Hematopoietic multipotent progenitor cell treated with erythropoietin and hydrocortisone succinate and interleukin-3 and kit ligand, for 6 days (in vitro differentiated cells): ENCODE measurements at regions not wholly inside any gene's neighbourhood (a gene's known extent, or its start where the extent isn't known, plus 50 kb on each side); places are given as distances from the start of the nearest gene placed in this dataset.
"Not testable (repeated sequence)": the region's sequence is repeated elsewhere in the genome, so short reads cannot be mapped to it uniquely, and the experiment has no call there.

Source experiments
- DNase-seq: peaks from one replicate; pipeline ENCODE4 v3.0.0-alpha.2; 2015

DNA sequence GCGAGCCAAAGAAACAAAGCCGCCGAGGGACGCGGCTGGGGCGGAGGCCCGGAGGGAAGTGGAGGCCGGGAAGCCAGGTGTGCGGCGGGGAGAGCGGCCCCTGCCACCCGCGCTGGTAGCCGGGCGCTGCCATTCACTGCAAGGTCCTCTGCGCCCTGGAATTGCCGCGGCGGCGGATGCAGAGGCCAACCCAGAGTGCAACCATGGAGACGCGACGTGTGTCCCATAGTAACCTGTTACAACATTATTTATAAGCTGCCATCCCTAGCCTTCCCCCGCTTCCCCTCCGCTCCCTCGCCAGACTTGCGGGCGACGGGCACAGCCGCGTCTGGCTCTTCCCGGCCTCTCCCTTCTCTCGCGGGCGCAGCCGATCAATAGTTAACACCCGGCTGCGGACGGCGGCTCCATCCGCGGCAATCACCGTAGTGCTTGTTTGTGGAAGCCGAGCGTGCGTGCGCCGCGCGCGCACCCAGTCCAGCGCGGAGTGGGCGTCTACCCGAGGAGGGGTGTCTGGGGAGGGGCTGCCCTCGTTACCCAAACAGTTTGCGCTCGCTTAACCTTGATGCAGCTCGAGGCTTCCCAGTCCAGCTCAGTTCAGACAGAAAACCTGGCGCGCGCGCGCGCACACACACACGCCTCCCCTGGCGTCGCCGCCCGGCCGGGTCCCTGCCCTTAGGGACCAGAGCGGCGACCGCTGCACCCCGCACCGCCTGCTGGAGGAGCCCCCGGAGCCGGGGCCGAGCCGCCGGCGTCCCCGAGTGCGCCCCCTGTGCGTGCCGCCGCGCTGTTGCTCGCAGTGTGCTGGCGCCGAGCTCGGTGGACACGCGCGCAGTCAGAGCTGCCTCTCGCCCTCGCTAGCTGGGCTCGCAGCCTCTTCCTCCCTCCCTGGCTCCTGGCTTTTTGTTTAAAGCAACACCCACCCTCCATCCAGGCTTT lies 165.4 kb upstream of the DPP6 start:
- no peak for DNase-seq

DNA sequence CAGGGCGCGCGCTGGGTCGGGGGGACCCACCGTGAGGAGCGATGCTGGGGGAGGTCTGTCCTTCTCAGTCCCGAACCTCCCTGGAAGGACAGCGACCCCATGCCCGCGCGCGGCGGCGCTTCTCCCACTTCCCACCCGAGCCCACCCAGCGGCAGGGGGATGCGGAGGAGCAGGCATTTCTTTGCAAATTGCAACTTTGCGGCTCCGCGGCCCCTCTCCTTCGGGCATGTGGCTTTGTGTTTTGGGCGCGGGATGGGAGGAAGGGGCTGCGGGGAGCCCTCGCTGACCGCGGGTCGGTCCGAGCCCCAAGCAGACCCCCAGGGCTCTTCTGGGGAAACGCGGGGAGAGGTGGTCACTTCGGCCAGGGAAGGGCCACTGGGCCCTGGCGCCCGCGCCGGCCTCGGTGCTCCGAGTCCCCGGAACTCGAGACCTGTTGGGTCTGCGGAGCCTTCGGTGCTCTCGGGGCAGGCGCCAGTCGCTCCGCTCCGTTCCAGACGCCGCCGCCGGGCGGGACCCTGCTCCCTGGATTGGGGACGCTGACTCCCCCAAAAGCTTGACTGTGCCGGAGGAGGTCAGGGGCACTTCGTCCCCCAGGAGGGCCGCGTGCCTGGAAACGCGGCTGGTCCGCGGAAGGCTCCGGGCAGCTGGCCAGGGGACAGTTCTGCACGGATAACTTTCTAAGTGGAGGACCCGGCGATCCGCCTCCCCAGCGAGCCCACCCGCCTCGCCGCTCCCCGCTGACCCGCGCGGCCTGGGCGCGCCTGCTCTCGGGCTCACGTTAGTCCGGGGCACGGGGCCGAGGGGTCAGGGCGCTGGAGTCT lies 164.2 kb upstream of the DPP6 start:
- DNase-seq, result no peak

DNA sequence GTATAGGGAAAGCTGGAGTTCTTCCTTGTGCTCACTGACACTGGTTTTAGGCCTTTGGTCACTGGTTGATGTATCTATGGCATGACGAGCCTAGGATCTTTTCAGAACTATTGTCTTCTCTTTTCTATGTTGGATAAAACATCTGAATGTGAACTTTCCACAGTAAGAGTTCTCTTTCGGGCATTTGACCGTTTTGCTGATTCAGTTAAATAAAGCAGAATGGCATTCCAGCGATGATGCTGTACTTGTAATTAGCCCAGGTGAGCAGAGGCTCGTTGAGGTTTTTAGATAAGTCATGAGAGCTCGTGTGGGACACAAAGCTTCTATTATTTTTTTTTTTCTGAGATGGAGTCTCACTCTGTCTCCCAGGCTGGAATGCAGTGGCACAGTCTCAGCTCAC lies 160.2 kb upstream of the DPP6 start:
- no peak for DNase-seq

DNA sequence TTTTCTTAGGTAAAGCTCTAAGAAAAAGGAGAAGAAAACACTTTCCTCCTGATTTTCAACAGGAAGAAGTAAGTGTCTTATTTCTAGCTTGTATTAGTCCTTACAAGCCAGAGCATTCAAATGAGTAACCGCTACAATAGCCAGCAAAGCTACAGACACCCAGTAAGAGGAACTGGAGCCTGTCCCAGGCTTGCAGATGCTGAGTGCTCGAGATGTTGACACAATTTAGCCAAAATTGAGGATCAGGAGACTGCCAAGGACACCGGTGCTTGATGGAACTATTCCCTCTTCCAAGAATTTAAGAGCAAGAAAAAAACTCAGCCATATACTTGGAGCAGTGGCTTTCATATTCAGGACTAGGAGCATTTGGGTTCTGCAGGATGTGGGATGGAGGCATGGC lies 149.3 kb upstream of the DPP6 start:
- no peak for DNase-seq

DNA sequence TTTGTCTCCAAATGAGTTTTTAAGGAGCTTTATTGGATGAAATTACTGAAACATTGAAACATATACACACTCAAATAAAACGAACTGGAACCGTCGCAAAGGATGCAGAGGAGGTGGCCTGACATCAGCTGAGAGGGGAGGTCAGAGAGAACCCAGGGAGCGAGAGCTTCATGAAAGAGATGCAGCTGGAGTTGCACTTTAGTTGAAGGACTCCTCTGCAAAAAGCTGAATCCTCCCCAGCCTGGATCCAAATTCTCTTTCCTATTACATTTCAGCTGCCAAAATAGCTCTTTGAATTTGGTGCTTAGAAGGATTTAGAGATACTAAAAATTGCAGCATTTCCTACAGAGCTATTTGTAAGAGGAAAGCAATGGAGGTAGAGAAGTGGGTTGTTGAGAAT lies 140.0 kb upstream of the DPP6 start:
- no peak for DNase-seq

DNA sequence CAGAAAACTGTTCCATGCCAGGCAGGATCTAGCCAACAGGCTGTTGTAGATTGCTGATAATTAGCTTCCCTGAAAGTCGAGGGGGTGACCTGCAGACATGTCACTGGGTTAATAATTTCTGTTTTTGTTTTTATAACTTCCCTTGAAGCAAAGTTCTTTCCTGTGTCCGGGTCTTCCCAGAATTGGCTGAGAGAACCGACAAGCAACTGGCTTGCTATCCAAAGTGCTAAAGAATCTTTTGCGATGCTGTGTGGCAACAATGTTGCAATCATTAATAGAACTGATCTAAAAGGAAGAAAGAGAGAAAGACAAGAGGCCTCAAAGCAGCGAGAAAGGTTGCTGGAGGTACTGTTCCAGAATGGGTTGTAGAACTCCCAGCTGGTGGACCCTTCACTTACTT lies 132.1 kb upstream of the DPP6 start:
- DNase-seq, result no peak

DNA sequence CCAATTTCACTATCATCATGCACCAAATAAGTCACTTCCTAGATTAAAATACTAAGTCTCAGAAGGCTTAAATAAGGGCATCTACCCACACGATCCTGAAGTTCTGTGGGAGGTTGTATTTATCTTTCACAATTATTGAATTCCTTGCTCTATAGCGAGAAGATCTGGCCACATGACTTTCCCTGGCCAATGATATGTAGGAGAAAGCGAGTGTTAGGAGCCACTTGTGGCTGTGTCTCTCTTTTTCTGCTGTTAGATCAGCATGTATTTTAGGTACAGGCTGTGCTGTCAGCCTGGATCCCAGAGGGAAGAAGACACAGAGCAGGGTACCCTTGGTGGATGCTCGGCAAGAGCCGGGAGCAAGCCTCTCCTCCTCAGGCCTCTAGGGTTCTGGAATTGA lies 131.3 kb upstream of the DPP6 start:
- DNase-seq, result no peak

DNA sequence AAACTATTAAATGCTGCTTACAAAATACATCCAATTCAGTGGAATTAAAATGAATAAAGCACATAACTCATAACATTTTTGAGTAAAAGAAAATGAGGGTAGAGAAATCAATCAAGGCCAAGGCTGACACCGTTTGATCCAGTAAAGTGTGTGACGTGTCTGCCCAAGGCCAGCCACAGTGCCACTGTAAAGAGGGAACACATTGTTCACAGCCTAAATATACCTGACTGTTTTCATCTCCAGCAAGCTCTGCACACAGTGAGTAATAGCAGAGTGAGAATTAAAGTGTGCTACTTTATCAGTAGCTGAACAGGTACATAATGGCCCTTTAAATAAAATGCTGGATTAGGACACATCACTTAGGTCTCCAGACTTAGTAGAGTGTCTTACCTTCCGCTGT lies 130.8 kb upstream of the DPP6 start:
- DNase-seq, result no peak

DNA sequence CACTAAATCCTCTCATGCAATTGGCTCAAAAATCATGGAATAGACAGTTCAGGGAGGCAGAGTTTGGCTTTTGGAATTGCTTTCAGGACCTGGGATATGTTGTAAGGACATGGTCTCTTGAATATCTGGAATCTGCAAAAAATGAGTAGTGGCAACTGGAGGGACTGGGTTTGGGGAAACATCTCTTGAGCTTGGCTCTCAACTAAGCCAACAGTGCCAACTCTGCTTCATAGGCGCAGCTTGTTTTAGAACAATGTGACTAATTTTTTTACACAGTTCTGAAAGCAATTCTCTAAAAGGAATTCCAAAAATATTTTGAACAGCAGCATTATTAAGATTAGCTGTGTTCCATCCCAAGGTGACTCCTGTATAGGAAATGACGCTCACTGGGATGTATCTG lies 121.5 kb upstream of the DPP6 start:
- no peak for DNase-seq

DNA sequence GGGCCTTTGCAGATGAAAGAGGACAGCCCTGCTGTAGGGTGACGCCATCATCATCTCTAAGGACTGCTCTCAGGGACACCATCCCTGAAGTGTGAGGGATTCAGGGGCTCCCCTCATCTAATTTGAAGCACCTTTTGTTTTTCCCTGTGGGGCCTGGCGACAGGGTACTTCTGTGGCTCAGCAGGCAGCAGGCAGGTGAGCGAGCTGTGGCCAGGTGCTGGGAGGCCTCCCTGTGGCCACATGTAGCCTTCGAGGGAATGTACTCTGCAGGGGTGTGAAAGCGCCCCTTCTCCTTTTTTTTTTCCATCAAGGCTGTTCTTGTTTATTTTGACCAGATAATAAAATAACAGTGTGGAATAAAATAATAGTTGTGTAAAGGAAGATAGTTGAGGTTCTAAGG lies 118.2 kb upstream of the DPP6 start:
- DNase-seq, result no peak

DNA sequence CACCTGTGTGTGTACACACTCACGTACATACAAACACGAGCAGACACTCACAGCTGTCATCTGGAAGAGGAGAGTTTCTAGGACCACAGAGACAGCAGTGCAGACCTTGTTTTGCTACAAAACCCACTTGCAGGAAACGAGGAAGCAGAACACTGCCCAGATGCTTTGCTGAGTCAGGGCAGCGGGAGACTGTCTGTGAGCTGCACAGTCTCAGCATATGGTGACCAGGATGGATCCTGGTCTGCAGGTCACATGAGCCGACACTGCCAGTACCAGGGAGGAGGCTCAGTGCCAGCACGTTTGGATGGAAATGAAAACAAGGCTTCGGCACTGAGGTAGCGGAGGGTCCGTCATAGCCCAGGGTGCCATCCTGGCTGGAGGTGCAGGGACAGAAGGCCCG lies 117.6 kb upstream of the DPP6 start:
- DNase-seq, result no peak

DNA sequence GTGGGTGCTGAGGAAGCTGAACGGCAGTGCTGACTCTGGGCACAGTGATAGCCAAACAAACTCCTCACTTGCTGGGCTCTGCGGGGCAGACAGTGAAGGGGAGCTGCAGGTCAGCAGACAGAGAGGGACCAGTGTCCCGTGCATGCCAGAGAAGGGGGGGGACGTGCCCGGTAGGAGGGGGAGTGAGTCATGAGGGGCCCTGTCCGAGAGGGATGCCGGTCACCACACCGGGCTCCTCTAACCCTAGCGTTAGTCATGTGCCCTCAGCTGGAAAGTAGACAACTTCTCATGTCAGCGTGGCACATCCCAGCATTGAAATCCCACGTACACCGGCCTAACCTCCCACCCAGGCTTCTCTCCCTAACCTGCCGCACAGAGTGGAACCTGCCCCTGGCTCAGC lies 117.1 kb upstream of the DPP6 start:
- DNase-seq, result no peak

DNA sequence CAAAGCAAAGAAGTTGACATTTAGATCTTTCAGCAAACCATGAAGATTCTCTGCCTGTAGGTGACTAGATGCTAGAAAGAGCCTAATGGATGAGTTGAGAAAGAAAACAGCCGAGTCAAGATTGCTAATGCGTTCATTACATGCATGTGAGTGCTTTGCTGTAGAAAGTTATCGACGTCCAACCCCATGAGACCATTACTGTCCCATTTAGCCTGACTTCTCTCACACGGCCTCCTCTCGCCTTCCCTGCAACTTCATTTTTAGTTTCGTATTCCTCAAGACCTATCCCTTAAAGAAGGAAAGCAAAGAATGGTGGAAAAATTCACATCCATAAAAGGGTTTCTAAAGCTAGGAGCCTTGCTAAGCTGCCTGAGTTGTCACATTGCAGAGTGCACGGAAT lies 113.7 kb upstream of the DPP6 start:
- no peak for DNase-seq

DNA sequence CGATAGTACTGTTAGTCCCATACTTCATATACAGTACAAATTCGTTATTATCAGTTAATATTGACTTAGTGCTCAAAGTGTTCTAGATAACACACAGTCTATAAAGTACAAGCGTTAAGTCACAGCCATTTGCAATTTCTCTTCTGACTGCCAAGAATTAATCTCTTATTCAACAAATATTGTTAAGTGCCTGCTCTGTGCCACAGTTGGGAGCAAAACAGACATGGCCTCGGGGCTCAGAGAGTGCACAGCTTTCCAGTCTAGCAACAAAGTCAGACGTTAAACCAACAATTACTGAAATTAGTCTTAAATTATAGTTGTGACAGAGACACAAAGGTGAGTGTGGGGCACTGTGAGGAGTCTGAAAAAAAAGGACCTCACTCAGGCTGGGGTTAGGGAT lies 113.0 kb upstream of the DPP6 start:
- DNase-seq, result no peak

DNA sequence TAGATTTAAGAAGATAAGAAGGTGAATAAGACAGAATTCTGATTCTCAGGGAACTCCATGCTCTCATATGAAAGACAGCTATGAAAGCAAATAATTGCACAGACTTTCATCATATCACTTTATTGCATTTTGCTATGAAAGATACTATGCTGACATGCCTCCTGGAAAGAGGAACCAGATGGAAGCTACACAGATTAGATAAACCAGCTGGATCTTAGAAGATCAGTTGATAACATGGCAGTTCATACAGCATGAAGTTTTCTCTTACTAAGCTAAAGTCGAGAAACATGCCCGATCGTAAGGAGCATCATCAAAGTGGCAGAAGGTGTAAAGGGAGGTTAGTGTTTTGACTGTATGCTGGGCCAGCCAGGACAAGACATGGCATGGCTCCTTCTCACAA lies 112.5 kb upstream of the DPP6 start:
- DNase-seq, result no peak

DNA sequence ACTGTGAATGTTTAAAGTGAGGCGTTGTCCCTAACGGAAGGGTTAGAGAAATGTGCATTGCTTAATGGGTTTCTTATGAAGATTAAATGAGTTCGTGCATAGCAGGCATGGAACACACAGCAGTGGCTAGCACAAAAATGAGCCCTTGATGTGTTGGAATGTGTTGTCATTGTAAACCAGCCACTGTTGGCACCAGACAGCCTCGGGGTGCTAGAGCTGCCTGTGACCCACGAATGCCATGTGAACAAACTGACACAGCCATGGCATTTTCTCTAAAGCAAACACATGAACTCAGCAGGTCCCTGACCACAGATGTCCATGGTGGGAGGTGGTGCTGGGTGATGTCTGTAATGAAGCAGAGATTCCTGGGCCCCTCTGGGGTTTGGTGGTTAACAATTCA lies 111.1 kb upstream of the DPP6 start:
- DNase-seq, result no peak

DNA sequence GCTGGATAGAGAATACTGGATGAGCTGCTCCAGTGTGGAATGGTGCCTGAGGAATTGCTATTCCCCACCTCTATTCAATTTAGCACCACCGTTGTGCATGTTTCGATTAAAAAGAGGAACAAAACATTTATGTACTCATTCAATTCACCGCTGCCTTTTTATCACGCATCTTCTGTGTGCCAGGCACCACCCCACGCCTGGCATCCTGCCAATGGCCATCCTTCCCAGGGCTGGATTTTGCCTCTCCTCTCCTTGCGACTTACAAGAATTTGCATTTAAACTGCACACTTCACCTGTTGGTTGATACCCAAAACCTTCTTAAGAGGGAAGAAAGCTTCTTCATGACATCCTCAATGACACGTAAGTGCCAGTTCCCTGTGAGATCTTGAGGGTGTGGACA lies 110.2 kb upstream of the DPP6 start:
- DNase-seq, result no peak

DNA sequence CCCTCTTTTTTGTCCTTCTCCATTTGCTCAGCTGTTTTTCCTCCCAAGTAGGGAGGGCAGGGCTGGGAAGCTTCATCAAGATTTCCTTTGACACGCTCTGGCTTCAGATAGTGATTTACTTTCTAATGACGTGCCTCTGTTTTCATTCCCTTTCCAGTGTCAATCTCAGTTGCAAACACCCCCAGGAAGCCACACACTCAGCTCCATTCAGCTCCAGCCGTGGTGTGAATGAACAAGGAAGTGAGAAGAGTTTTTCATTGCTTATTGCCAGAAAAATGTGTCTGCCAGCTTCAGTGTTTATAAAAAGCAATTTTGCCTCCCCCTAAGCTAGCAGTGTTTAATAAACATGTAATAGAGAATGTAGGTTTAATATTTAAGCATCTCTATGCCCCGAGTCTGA lies 108.7 kb upstream of the DPP6 start:
- DNase-seq, result no peak

DNA sequence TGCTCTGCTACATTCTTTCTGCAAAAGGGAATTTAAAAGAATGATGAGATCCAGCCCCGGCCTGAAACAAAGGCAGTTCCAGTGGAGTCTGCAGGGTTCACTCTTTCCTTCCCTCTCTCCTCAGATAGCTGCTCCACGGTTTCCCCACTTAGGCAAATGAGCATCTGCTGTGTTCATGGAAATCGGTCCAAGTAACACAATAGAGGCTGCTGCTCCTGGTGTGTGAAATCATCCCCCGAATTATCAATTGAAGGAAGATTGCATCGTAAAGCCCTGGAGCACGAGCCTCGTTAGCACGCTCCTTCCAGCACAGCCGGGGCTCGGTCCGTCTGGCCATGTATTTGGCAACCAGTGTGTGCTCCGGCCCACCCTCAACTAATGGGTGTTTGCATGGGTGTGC lies 108.3 kb upstream of the DPP6 start:
- no peak for DNase-seq

DNA sequence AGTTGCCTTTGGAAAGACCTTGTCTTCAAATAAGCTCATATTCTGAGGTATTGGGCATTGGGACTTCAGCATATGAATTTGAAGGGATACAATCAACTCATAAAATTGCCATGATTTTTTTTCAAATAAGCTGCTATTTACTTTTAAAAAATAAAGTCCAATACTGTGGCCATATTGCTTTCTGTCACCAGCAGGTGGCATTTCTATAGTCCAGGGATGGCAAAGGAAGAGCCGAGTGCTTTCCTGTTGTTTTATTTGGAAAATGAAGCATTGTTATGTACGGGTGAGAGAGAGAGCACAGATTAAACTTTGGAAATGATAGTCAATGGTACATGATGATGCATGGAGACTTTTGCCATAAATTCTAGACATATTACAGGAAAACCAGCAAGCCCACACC lies 104.1 kb upstream of the DPP6 start:
- DNase-seq, result no peak

DNA sequence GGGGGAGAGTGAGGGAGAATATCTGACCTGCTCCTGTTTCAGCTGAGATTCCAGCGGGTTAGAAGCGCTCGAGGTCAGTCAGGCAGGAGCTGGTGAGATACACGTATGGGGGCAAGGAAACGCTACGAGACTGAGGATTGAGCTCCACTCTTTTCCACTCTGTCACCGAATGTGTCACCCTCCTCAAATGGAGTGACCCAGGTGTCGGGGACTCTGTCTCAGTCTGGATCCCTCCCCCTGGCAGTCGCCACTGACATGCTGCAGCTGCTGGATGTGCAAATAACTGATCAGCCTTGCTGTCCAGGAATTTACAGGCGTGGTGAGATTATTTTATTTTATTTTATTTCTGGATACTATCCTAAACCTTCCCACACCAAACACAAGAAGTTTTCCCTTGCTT lies 100.9 kb upstream of the DPP6 start:
- no peak for DNase-seq

DNA sequence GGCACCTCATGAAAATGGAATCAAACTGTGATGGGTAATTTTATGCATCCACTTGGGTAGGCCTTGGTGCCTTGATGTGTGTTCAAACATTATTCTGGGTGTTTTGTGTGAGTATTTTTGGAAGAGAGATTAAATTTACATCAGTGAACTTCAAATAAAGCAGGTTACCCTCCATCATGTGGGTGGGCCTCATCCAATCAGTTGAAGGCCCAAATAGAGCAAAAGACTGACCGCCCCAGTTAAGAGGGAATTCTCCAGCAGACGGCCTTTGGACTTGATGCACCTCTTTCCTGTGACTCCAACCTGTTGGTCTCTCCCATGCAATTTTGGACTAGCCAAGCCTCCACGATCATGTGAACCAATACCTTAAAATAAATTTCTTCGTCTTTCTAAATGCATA lies 97.7 kb upstream of the DPP6 start:
- DNase-seq, result no peak

DNA sequence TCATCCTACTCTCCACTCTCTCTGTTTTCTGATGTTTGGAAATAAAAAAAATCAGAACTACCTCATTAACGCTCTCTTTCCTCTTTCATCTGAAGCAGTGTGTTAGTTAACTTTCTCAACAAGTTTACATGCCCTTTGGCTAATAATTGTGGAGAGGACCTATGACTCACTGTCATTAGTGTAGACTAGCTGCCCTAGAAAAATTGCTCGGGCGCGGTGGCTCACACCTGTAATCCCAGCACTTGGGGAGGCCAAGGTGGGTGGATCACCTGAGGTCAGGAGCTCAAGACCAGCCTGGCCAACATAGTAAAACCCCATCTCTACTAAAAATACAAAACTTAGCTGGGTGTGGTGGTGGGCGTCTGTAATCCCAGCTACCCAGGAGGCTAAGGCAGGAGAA lies 94.5 kb upstream of the DPP6 start:
- not testable (repeated sequence) for DNase-seq

DNA sequence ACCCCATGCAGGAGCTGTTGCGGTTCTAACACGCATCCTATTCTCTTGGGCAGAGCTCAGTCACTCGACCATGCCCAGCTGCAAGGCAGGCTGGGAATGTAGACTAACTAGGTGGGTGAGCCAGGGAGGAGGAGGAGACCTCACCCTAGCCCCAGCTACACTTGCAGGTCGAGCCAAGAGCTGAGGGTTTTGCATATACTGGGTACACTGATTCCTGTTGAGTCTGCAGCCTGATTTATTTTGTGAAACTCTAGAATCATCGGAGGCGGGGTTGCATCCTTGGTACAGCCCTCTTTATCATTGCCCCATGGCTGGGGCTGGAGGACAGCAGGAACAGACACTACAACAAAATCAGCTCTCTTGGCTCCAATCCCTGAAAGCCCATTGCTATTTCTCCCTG lies 93.8 kb upstream of the DPP6 start:
- not testable (repeated sequence) for DNase-seq
